HG03060 (cell line): ENCODE measurements at regions not wholly inside any gene's neighbourhood (a gene's known extent, or its start where the extent isn't known, plus 50 kb on each side); places are given as distances from the start of the nearest gene placed in this dataset.

Experiments used
- ATAC-seq: cut with Tn5 transposase; IDR thresholded peaks from one replicate; pipeline ENCODE4 v1.9.1; 2021; ENCODE audit warnings: low read depth, moderate number of reproducible peaks; ENCODE audit not compliant: unreplicated experiment

GRCh38 chr1:184214128-184214527 lies 162.6 kb downstream of the TSEN15 start:
- no peak for ATAC-seq

GRCh38 chr1:184215274-184215925 lies 163.9 kb downstream of the TSEN15 start:
- no peak for ATAC-seq

GRCh38 chr1:184218458-184219075 lies 167.0 kb downstream of the TSEN15 start:
- no peak for ATAC-seq

- ATAC-seq: no peak
Measured at GRCh38 chr1:184219414-184219813, 167.4 kb upstream of the C1orf21 start.

GRCh38 chr1:184219883-184220282 lies 166.9 kb upstream of the C1orf21 start:
- ATAC-seq: no peak

- no peak for ATAC-seq
Measured at GRCh38 chr1:184221087-184221486, 165.7 kb upstream of the C1orf21 start.

GRCh38 chr1:184222652-184223052 lies 164.2 kb upstream of the C1orf21 start:
- ATAC-seq: no peak

GRCh38 chr1:184223216-184223615 lies 163.6 kb upstream of the C1orf21 start:
- no peak for ATAC-seq

- no peak for ATAC-seq
Measured at GRCh38 chr1:184225283-184226099, 161.3 kb upstream of the C1orf21 start.

- no peak for ATAC-seq
Measured at GRCh38 chr1:184226100-184226487, 160.7 kb upstream of the C1orf21 start.

- ATAC-seq: no peak
Measured at GRCh38 chr1:184228558-184228957, 158.3 kb upstream of the C1orf21 start.

GRCh38 chr1:184237588-184237987 lies 149.2 kb upstream of the C1orf21 start:
- no peak for ATAC-seq

- ATAC-seq: no peak
Measured at GRCh38 chr1:184241446-184241845, 145.4 kb upstream of the C1orf21 start.

GRCh38 chr1:184242507-184242943 lies 144.3 kb upstream of the C1orf21 start:
- no peak for ATAC-seq

- ATAC-seq: no peak
Measured at GRCh38 chr1:184244962-184245361, 141.9 kb upstream of the C1orf21 start.

- no peak for ATAC-seq
Measured at GRCh38 chr1:184247671-184248070, 139.2 kb upstream of the C1orf21 start.

- no peak for ATAC-seq
Measured at GRCh38 chr1:184253921-184254320, 132.9 kb upstream of the C1orf21 start.

- ATAC-seq: no peak
Measured at GRCh38 chr1:184254849-184255248, 132.0 kb upstream of the C1orf21 start.

- ATAC-seq: no peak
Measured at GRCh38 chr1:184255560-184255959, 131.3 kb upstream of the C1orf21 start.

- no peak for ATAC-seq
Measured at GRCh38 chr1:184257873-184258272, 129.0 kb upstream of the C1orf21 start.

GRCh38 chr1:184258525-184258924 lies 128.3 kb upstream of the C1orf21 start:
- no peak for ATAC-seq

- ATAC-seq: no peak
Measured at GRCh38 chr1:184260382-184260781, 126.4 kb upstream of the C1orf21 start.
